ENCODE measurements at regions not wholly inside any gene's neighbourhood (a gene's known extent, or its start where the extent isn't known, plus 50 kb on each side); places are given as distances from the start of the nearest gene placed in this dataset.

DNA sequence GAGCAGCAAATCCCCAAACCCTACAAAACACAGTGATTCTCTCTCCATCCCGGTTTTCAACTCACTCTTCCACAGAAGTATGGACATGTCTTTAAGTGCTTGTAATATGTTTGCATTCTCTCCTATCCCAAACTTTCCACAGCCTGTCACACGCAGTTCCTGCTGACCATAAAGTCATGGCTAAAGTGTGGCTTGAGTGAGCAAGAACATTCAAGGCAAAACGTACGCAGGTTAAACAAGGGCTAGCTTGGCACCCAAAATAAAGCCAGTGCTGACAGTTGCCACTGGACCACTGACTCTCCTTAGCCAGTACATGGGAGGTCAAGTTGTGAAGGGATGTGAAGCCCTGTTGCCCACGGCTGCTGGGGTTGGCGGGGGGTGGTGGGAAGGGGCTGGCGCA lies 211.1 kb upstream of the IRX1 start:
- no peak overlapping the region for H3K27ac Mint-ChIP-seq
- no peaks in the 10 kb centered on the region for H3K36me3 Mint-ChIP-seq
- TF ChIP-seq ZNF263 (CRISPR knock-in tag; IDR thresholded peaks at IDR 0.05; ENCODE audit: low read depth) (no peak), ZNF396 (CRISPR knock-in tag; IDR thresholded peaks at IDR 0.05; ENCODE audit: borderline replicate concordance) (no peak), ESRRA (CRISPR knock-in tag; IDR thresholded peaks at IDR 0.05; ENCODE audit: borderline replicate concordance) (no peak), SMAD4 (CRISPR knock-in tag; IDR thresholded peaks at IDR 0.05) (no peak), GTF2I (CRISPR knock-in tag; conservative IDR thresholded peaks at IDR 0.05) (no peak), ZNF138 (CRISPR knock-in tag; conservative IDR thresholded peaks at IDR 0.05) (no peak), CTCF (IDR thresholded peaks at IDR 0.05) (no peak), FOXJ3 (CRISPR knock-in tag; IDR thresholded peaks at IDR 0.05; ENCODE audit: borderline replicate concordance) (no peak), MLX (CRISPR knock-in tag; IDR thresholded peaks at IDR 0.05) (no peak)
- TF ChIP-seq, protein P1, sequence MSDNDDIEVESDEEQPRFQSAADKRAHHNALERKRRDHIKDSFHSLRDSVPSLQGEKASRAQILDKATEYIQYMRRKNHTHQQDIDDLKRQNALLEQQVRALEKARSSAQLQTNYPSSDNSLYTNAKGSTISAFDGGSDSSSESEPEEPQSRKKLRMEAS (CRISPR knock-in tag; IDR thresholded peaks at IDR 0.05) = no peak
- DNase-seq (ENCODE audit: low spot score) (no peak), ATAC-seq (no peak)
- H3K27me3 Mint-ChIP-seq (ENCODE audit: low read depth) = no peaks in the 10 kb centered on the region
- H3K9me3 Mint-ChIP-seq = no peaks in the 10 kb centered on the region
- peaks cover 5% of the 10 kb centered on the region; the same call in 1 of the 2 replicates for H3K4me1 Mint-ChIP-seq
- ChIA-PET POLR2A (no interaction called here), CTCF (no interaction called here)
- no peak overlapping the region for H3K4me3 Mint-ChIP-seq

- DNase-seq (ENCODE audit: low spot score) = no peak
- TF ChIP-seq E2F4 (CRISPR knock-in tag; IDR thresholded peaks at IDR 0.05; ENCODE audit: borderline replicate concordance, low read depth) = no peak
- TF ChIP-seq GTF2I (CRISPR knock-in tag; conservative IDR thresholded peaks at IDR 0.05) = no peak
- no peak for TF ChIP-seq PRRX2 (CRISPR knock-in tag; IDR thresholded peaks at IDR 0.05)
- no peak for TF ChIP-seq NR3C1 (CRISPR knock-in tag; conservative IDR thresholded peaks at IDR 0.05; ENCODE audit: low read depth)
- no peak for TF ChIP-seq ZNF317 (CRISPR knock-in tag; IDR thresholded peaks at IDR 0.05; ENCODE audit: borderline replicate concordance, low read depth)
- no peak for TF ChIP-seq GABPB1 (CRISPR knock-in tag; IDR thresholded peaks at IDR 0.05)
- TF ChIP-seq TEAD4 (CRISPR knock-in tag; IDR thresholded peaks at IDR 0.05) = no peak
- TF ChIP-seq JUN (CRISPR knock-in tag; IDR thresholded peaks at IDR 0.05) = no peak
- no peak for TF ChIP-seq E2F5 (CRISPR knock-in tag; IDR thresholded peaks at IDR 0.05)
- TF ChIP-seq, protein P2, sequence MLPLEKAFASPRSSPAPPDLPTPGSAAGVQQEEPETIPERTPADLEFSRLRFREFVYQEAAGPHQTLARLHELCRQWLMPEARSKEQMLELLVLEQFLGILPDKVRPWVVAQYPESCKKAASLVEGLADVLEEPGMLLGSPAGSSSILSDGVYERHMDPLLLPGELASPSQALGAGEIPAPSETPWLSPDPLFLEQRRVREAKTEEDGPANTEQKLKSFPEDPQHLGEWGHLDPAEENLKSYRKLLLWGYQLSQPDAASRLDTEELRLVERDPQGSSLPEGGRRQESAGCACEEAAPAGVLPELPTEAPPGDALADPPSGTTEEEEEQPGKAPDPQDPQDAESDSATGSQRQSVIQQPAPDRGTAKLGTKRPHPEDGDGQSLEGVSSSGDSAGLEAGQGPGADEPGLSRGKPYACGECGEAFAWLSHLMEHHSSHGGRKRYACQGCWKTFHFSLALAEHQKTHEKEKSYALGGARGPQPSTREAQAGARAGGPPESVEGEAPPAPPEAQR (CRISPR knock-in tag; IDR thresholded peaks at IDR 0.05) = no peak
- TF ChIP-seq ZNF232 (CRISPR knock-in tag; IDR thresholded peaks at IDR 0.05) = no peak
- TF ChIP-seq ZNF219 (CRISPR knock-in tag; IDR thresholded peaks at IDR 0.05; ENCODE audit: borderline replicate concordance) = no peak
- no peak for TF ChIP-seq IRF1 (CRISPR knock-in tag; IDR thresholded peaks at IDR 0.05)
- TF ChIP-seq ZNF416 (CRISPR knock-in tag; IDR thresholded peaks at IDR 0.05) = no peak
- no peak for TF ChIP-seq CBFB (CRISPR knock-in tag; IDR thresholded peaks at IDR 0.05; ENCODE audit: low read depth)
- no peak for TF ChIP-seq NR2C2 (CRISPR knock-in tag; IDR thresholded peaks at IDR 0.05)
- Mint-ChIP-seq H3K4me3 (no peak overlapping the region), H3K4me1 (no peaks in the 10 kb centered on the region), H3K9me3 (no peaks in the 10 kb centered on the region), H3K36me3 (no peaks in the 10 kb centered on the region), H3K27ac (no peak overlapping the region), H3K27me3 (ENCODE audit: low read depth) (no peaks in the 10 kb centered on the region)
- no peak for ATAC-seq
- POLR2A ChIA-PET = no interaction called here
- CTCF ChIA-PET = interaction anchor here (0.6 kb wide), 1 partner anchor 13 kb away, joined by 3 read pairs; no protein-coding TSS in a partner anchor
Observed at GRCh38 chr5:3382782-3383181, 212.8 kb upstream of the IRX1 start.

Measured in WTC11 (cell line).